NCI-H82 treated with DMSO at 0.1 percent for 48 hours (cell line): ENCODE measurements at regions not wholly inside any gene's neighbourhood (a gene's known extent, or its start where the extent isn't known, plus 50 kb on each side); places are given as distances from the start of the nearest gene placed in this dataset.
"Not testable (repeated sequence)": the region's sequence is repeated elsewhere in the genome, so short reads cannot be mapped to it uniquely, and the experiment has no call there.

ENCODE experiments used
- DNase-seq: peaks from one replicate; lab custom pipeline; 2025; ENCODE audit not compliant: unreplicated experiment; lab: John Stamatoyannopoulos, UW

GRCh38 chr1:220475608-220476007 lies 52.3 kb upstream of the MARK1 start:
- DNase-seq, result not testable (repeated sequence)

- not testable (repeated sequence) for DNase-seq
Observed at GRCh38 chr1:220475141-220475540, 52.8 kb upstream of the MARK1 start.

GRCh38 chr1:220473440-220473839 lies 54.5 kb upstream of the MARK1 start:
- DNase-seq, result no peak

- no peak for DNase-seq
Observed at GRCh38 chr1:220462752-220463151, 65.2 kb upstream of the MARK1 start.

GRCh38 chr1:220458936-220459335 lies 69.0 kb upstream of the MARK1 start:
- no peak for DNase-seq

GRCh38 chr1:220457957-220458609 lies 69.9 kb upstream of the MARK1 start:
- no peak for DNase-seq

- DNase-seq, result no peak
Observed at GRCh38 chr1:220455559-220455958, 72.4 kb upstream of the MARK1 start.

GRCh38 chr1:220454155-220454777 lies 73.7 kb upstream of the MARK1 start:
- no peak for DNase-seq

GRCh38 chr1:220453371-220453770 lies 74.6 kb upstream of the MARK1 start:
- DNase-seq, result no peak

- DNase-seq, result no peak
Observed at GRCh38 chr1:220451532-220451931, 76.4 kb upstream of the MARK1 start.

- no peak for DNase-seq
Observed at GRCh38 chr1:220450927-220451326, 77.0 kb upstream of the MARK1 start.

- no peak for DNase-seq
Observed at GRCh38 chr1:220448217-220448616, 79.7 kb upstream of the MARK1 start.

GRCh38 chr1:220444586-220444985 lies 83.3 kb upstream of the MARK1 start:
- not testable (repeated sequence) for DNase-seq

GRCh38 chr1:220441211-220441610 lies 86.7 kb upstream of the MARK1 start:
- DNase-seq, result no peak

- DNase-seq, result no peak
Observed at GRCh38 chr1:220438741-220439140, 89.2 kb upstream of the MARK1 start.

GRCh38 chr1:220432408-220432807 lies 95.5 kb upstream of the MARK1 start:
- no peak for DNase-seq

- no peak for DNase-seq
Observed at GRCh38 chr1:220431554-220432239, 96.2 kb upstream of the MARK1 start.

- DNase-seq, result no peak
Observed at GRCh38 chr1:220430586-220430985, 97.3 kb upstream of the MARK1 start.

GRCh38 chr1:220430059-220430458 lies 97.9 kb upstream of the MARK1 start:
- no peak for DNase-seq

GRCh38 chr1:220426989-220427388 lies 100.9 kb upstream of the MARK1 start:
- no peak for DNase-seq

GRCh38 chr1:220425852-220426251 lies 102.1 kb upstream of the MARK1 start:
- no peak for DNase-seq

- no peak for DNase-seq
Observed at GRCh38 chr1:220421508-220421907, 106.4 kb upstream of the MARK1 start.
